K562 (cell line): ENCODE measurements at regions not wholly inside any gene's neighbourhood (a gene's known extent, or its start where the extent isn't known, plus 50 kb on each side); places are given as distances from the start of the nearest gene placed in this dataset.
"Not testable (repeated sequence)": the region's sequence is repeated elsewhere in the genome, so short reads cannot be mapped to it uniquely, and the experiment has no call there.

Experiments
- ATAC-seq: fragments of 200-7000 bp; cut with Tn5 transposase; 3 replicates; pipeline ENCODE4 v1.9.1; 2020; ENCODE audit warnings: moderate library complexity
- BruUV-seq: library from RNA; stranded (reverse); fragments of 400-500 nt; replicated peaks from 2 replicates; lab custom pipeline; 2021; lab: Mats Ljungman, UMichigan
- CTCF ChIA-PET: fragments of 300-600 bp; formaldehyde crosslinking; extraction: SDS; loops from one replicate; lab custom pipeline; 2021; ENCODE audit warnings: low intra/inter-chr PET ratio; lab: Yijun Ruan, JAX
- POLR2A ChIA-PET: fragments of 300-600, 350-650 bp; sonication (Branson Sonifier 250); formaldehyde crosslinking; extraction: SDS; loops from one replicate; lab custom pipeline; 2021; ENCODE audit warnings: antibody characterized with exemption, inconsistent platforms; lab: Yijun Ruan, JAX
- DNase-seq, 4 experiments: peaks; one replicate each; pipeline versions ENCODE4 v3.0.0 to v3.0.0-alpha.2; 2011 to 2018; ENCODE audit warnings: low spot score in 3 of 4, mixed read lengths in 3 of 4; ENCODE audit errors: extremely low read depth in 1 of 4
- FAIRE-seq: peaks from 2 replicates; lab custom pipeline; 2011; peaks lifted over from hg19 to GRCh38; lab: Jason Lieb, UNC
- H2AFZ ChIP-seq: 2 replicates; pipeline ENCODE4 v1.6.0; 2011; ENCODE audit warnings: low read depth, low read length, control low read depth, inconsistent platforms
- H3K27ac ChIP-seq: fragments of 200-600 bp; 3 replicates; pipeline ENCODE4 v1.8.0; 2011; ENCODE audit warnings: low read depth, mild to moderate bottlenecking, control low read depth, inconsistent platforms, low read length, moderate library complexity, mixed read lengths; ENCODE audit errors: extremely low read depth
- H3K27me3 ChIP-seq, 2 experiments: fragments of 300-600 bp in 1 of 2; 2 replicates in 1 of 2; 3 replicates in 1 of 2; pipeline versions ENCODE4 v1.6.0 to v1.8.0; 2011; ENCODE audit warnings: inconsistent platforms in 2 of 2, low read length in 2 of 2, mild to moderate bottlenecking in 1 of 2, mixed read lengths in 1 of 2, moderate library complexity in 1 of 2; ENCODE audit not compliant: control insufficient read depth in 2 of 2, insufficient read depth in 2 of 2
- H3K36me3 ChIP-seq: fragments of 300-600 bp; 3 replicates; pipeline ENCODE4 v1.8.0; 2011; ENCODE audit warnings: mild to moderate bottlenecking, low read length, inconsistent platforms; ENCODE audit not compliant: control insufficient read depth, insufficient read depth
- H3K4me1 ChIP-seq, 2 experiments: fragments of 200-600 bp in 1 of 2; replicated peaks in 1 of 2; 2 replicates in 1 of 2; 3 replicates in 1 of 2; pipeline versions ENCODE4 v1.5.1 to v1.8.0; 2011; ENCODE audit warnings: inconsistent platforms in 2 of 2, low read length in 2 of 2, mild to moderate bottlenecking in 1 of 2, mixed read lengths in 1 of 2, moderate library complexity in 1 of 2; ENCODE audit not compliant: control insufficient read depth in 2 of 2, insufficient read depth in 2 of 2
- H3K4me2 ChIP-seq: 2 replicates; pipeline ENCODE4 v1.6.1; 2011; ENCODE audit warnings: low read length, control low read depth, inconsistent platforms, mixed read lengths; ENCODE audit not compliant: insufficient read depth
- H3K4me3 ChIP-seq: fragments of 200-600 bp; sonication (generic), shearing (Covaris generic); 2 replicates; pipeline ENCODE4 v1.5.1; 2016; ENCODE audit warnings: control low read depth, inconsistent platforms
- H3K79me2 ChIP-seq: fragments of 200-600 bp; 3 replicates; pipeline ENCODE4 v1.8.0; 2011; ENCODE audit warnings: low read length, inconsistent platforms; ENCODE audit not compliant: control insufficient read depth, insufficient read depth
- H3K9ac ChIP-seq, 2 experiments: 2 replicates each; pipeline versions ENCODE4 v1.6.0 to v1.6.1; 2011; ENCODE audit warnings: low read depth in 2 of 2, low read length in 2 of 2, control low read depth in 1 of 2, inconsistent platforms in 1 of 2, mild to moderate bottlenecking in 1 of 2, mixed read lengths in 1 of 2; ENCODE audit not compliant: insufficient read depth in 1 of 2
- H3K9me1 ChIP-seq: one replicate; pipeline ENCODE4 v1.6.0; 2011; ENCODE audit warnings: inconsistent platforms, mild to moderate bottlenecking, low read length, moderate library complexity; ENCODE audit not compliant: control insufficient read depth, insufficient read depth
- H3K9me3 ChIP-seq: replicated peaks from 2 replicates; pipeline ENCODE4 v1.5.1; 2011; ENCODE audit warnings: low read depth, low read length, inconsistent platforms; ENCODE audit not compliant: control insufficient read depth, insufficient read depth
- H4K20me1 ChIP-seq: replicated peaks from 2 replicates; pipeline ENCODE4 v1.6.1; 2011; ENCODE audit warnings: low read length, inconsistent platforms, mixed read lengths; ENCODE audit not compliant: control insufficient read depth, insufficient read depth
- CXXC5 ChIP-seq: fragments of 250-450 bp; sonication (Bioruptor Pico); IDR thresholded peaks from 2 replicates; pipeline ENCODE4 v1.8.0; 2022; ENCODE audit warnings: inconsistent platforms, mild to moderate bottlenecking, moderate library complexity
- SIX5 ChIP-seq, 2 experiments: IDR thresholded peaks; 2 replicates each; pipeline ENCODE4 v1.6.1; 2011; ENCODE audit warnings: low read length in 2 of 2, borderline replicate concordance in 1 of 2, low read depth in 1 of 2, mild to moderate bottlenecking in 1 of 2, moderate library complexity in 1 of 2; ENCODE audit not compliant: insufficient read depth in 1 of 2
- ZBTB8A ChIP-seq: fragments of 450-650 bp; IDR thresholded peaks from 2 replicates; pipeline ENCODE4 v1.6.1; 2018; ENCODE audit warnings: mild to moderate bottlenecking, moderate library complexity; ENCODE audit not compliant: partially characterized antibody
- WGBS: fragments of 100-300 bp; shearing (Covaris generic); methylation state at CpG from one replicate; pipeline ENCODE4 v1.1.6; 2016; ENCODE audit warnings: low coverage, mixed read lengths; ENCODE audit not compliant: insufficient coverage; ENCODE audit errors: missing lambda C conversion rate; 5-methylcytosine and 5-hydroxymethylcytosine counted together
- in situ Hi-C: fragments of 300-500 bp; cut with MboI; formaldehyde crosslinking; loops from 4 replicates; pipeline ENCODE4 v1.15.0; 2018; ENCODE audit warnings: inconsistent platforms, mixed read lengths
- intact Hi-C: fragments of 100-400 bp; cut with micrococcal nuclease; formaldehyde crosslinking; loops from 2 replicates; pipeline ENCODE4 v1.14.2; 2022

DNA sequence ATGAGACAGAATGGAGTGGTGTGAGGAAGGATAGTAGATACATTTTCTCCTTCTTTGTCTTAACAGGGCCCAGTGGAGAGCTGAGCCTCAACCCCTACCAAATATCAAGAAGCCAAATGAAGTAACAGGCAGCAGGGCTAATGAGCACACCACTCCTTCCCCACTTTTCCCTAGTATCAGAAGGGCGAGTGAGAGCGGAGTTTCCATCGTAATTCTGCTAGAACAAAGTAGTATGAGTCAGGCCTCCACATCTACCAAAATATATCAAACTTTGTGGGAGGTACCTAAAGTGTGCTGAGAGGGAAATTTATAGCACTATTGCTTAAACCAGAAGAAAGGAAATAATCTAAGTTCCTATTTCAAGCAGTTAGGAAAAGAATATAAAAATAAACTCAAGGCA is 769.0 kb upstream of the RGMB start:
- no peak for TF ChIP-seq ZBTB8A
- no peak for TF ChIP-seq SIX5 (IDR thresholded peaks at IDR 0.05; ENCODE audit: borderline replicate concordance in 1 of 2, insufficient read depth in 1 of 2, low read depth in 1 of 2, low read length in 2 of 2)

DNA sequence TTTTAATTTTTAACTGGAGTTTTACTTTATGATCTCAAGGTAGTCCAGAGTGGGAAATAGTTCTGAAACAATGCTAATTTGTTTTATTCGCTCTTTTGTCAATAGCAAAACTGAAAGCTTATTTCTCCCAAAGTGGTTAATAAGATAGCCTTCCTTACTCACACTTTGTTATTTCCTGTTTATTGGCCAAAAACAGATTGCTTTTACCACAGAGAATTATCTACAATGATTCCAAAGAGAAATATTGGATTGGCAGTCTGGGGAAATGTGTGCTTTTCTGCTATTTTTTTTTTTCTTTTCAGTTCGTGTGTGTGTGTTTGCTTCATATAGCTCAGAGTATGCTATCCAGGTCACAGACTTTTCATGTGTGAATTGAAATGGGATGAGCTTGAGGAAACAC is 756.7 kb upstream of the RGMB start:
- H3K36me3 ChIP-seq, result no peaks in the 10 kb centered on the region
- ChIA-PET CTCF (no interaction called here), POLR2A (no interaction called here)
- H3K9ac ChIP-seq, result no peak overlapping the region
- H3K9me3 ChIP-seq, result no peaks in the 10 kb centered on the region
- H3K4me3 ChIP-seq, result no peak overlapping the region
- H3K27ac ChIP-seq, result no peak overlapping the region
- BruUV-seq, result no TSS peak
- in situ Hi-C loops, result no loop called here
- intact Hi-C loops, result no loop called here
- no peak overlapping the region for H2AFZ ChIP-seq
- no peaks in the 10 kb centered on the region for H3K9me1 ChIP-seq
- no peak for DNase-seq
- no peaks in the 10 kb centered on the region for H4K20me1 ChIP-seq
- ATAC-seq, result no peak
- no peak for TF ChIP-seq CXXC5 (CRISPR knock-in tag)
- TF ChIP-seq, all 486 proteins: peak for 0
- WGBS, result 0% methylated on average over 2 of the region's 2 CpGs
- Histone ChIP-seq H3K79me2 (no peaks in the 10 kb centered on the region), H3K27me3 (no peaks in the 10 kb centered on the region), H3K4me1 (no peaks in the 10 kb centered on the region), H3K4me2 (no peak overlapping the region)
- FAIRE-seq, result no peak

More for the DNA sequence above, 769.0 kb upstream of the RGMB start:
- BruUV-seq, result no TSS peak
- H4K20me1 ChIP-seq, result no peaks in the 10 kb centered on the region
- no peak overlapping the region for H2AFZ ChIP-seq
- CTCF ChIA-PET, result no interaction called here
- WGBS, result 8% methylated on average over 3 of the region's 3 CpGs
- H3K4me1 ChIP-seq, result no peaks in the 10 kb centered on the region
- FAIRE-seq, result no peak
- H3K9me3 ChIP-seq, result 0 out of 2 replicates have a peak, but pooled peaks cover 2% of the 10 kb centered on the region
- H3K4me3 ChIP-seq, result no peak overlapping the region
- intact Hi-C loops, result no loop called here
- no peak overlapping the region for H3K27ac ChIP-seq
- H3K9me1 ChIP-seq, result no peaks in the 10 kb centered on the region
- no peaks in the 10 kb centered on the region for H3K79me2 ChIP-seq
- in situ Hi-C loops, result no loop called here
- no peaks in the 10 kb centered on the region for H3K27me3 ChIP-seq
- no peak for ATAC-seq
- POLR2A ChIA-PET, result no interaction called here
- no peak for DNase-seq
- H3K9ac ChIP-seq, result no peak overlapping the region
- no peaks in the 10 kb centered on the region for H3K36me3 ChIP-seq
- no peak overlapping the region for H3K4me2 ChIP-seq

DNA sequence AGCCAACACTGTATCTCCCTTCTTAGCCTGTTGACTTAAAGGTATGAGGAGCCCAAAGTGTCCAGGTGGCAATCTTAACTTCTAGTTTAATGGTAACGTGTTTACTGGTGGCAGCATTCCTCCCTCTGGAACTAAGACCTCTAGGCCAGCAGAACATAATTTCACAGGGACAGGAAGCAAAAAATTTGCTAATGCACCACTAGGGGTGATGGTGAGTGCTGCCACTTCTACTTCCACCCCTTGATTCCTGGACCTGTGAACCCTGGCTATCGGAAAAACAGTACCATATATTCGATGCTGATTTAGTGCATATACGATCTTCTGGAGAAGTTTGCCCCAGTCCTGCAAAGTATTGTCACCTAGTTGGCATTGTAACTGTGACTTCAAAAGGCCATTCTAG is 743.2 kb upstream of the RGMB start:
- WGBS, result 0% methylated on average over 4 of the region's 4 CpGs
- DNase-seq, H3K27me3 ChIP-seq, H3K9ac ChIP-seq, H3K36me3 ChIP-seq, H3K9me1 ChIP-seq, H4K20me1 ChIP-seq, H3K9me3 ChIP-seq, FAIRE-seq, in situ Hi-C loops, H3K79me2 ChIP-seq, BruUV-seq, CTCF ChIA-PET, H3K4me3 ChIP-seq, H3K4me2 ChIP-seq, H2AFZ ChIP-seq, H3K27ac ChIP-seq, H3K4me1 ChIP-seq, ATAC-seq, POLR2A ChIA-PET, intact Hi-C loops: not testable (repeated sequence)
